GM12878 (cell line): ENCODE measurements at regions not wholly inside any gene's neighbourhood (a gene's known extent, or its start where the extent isn't known, plus 50 kb on each side); places are given as distances from the start of the nearest gene placed in this dataset.

ENCODE experiments used
- BCL3 ChIP-seq: IDR thresholded peaks from 2 replicates; pipeline ENCODE4 v1.6.1; 2011; ENCODE audit warnings: borderline replicate concordance, low read depth, mild to moderate bottlenecking, moderate library complexity, low read length; ENCODE audit not compliant: insufficient read depth, poor library complexity, severe bottlenecking
- CTCF ChIP-seq, 3 experiments: IDR thresholded peaks in 2 of 3; conservative IDR thresholded peaks in 1 of 3; 2 replicates each; pipeline ENCODE4 v1.5.1; 2011; ENCODE audit warnings: low read depth in 3 of 3, low read length in 3 of 3, mild to moderate bottlenecking in 3 of 3, control low read depth in 2 of 3, moderate library complexity in 2 of 3, inconsistent platforms in 1 of 3, mixed read lengths in 1 of 3; ENCODE audit not compliant: control insufficient read depth in 2 of 3, insufficient read depth in 1 of 3; ENCODE audit errors: extremely low read depth in 1 of 3
- IKZF1 ChIP-seq: fragments of 450-650 bp; conservative IDR thresholded peaks from 2 replicates; pipeline ENCODE4 v1.6.1; 2017; ENCODE audit warnings: antibody characterized with exemption, mild to moderate bottlenecking
- PBX3 ChIP-seq: IDR thresholded peaks from 2 replicates; pipeline ENCODE4 v1.6.1; 2011; ENCODE audit warnings: mild to moderate bottlenecking, low read depth, low read length, moderate library complexity; ENCODE audit not compliant: insufficient replicate concordance
- POLR2A ChIP-seq: IDR thresholded peaks from 2 replicates; pipeline ENCODE4 v1.6.1; 2011; ENCODE audit warnings: low read depth, mild to moderate bottlenecking, low read length
- POLR2AphosphoS5 ChIP-seq: IDR thresholded peaks from 2 replicates; pipeline ENCODE4 v1.6.1; 2011; ENCODE audit warnings: mild to moderate bottlenecking, low read length, inconsistent platforms
- RB1 ChIP-seq: fragments of 450-650 bp; formaldehyde crosslinking; IDR thresholded peaks from 2 replicates; pipeline ENCODE4 v1.6.1; 2017; ENCODE audit warnings: mild to moderate bottlenecking, borderline replicate concordance
- SIX5 ChIP-seq: IDR thresholded peaks from 2 replicates; pipeline ENCODE4 v1.6.1; 2011; ENCODE audit warnings: mild to moderate bottlenecking, low read depth, low read length, moderate library complexity; ENCODE audit not compliant: severe bottlenecking
- SUZ12 ChIP-seq: fragments of 200-600 bp; sonication (generic); IDR thresholded peaks from one replicate; pipeline ENCODE4 v1.6.1; 2018; ENCODE audit warnings: antibody characterized with exemption, mild to moderate bottlenecking; ENCODE audit not compliant: unreplicated experiment
- TAF1 ChIP-seq: IDR thresholded peaks from 2 replicates; pipeline ENCODE4 v1.6.1; 2011; ENCODE audit warnings: mild to moderate bottlenecking, low read depth, low read length, borderline replicate concordance
- YBX1 ChIP-seq: fragments of 450-650 bp; IDR thresholded peaks from 2 replicates; pipeline ENCODE4 v1.6.1; 2016; ENCODE audit warnings: antibody characterized with exemption

- TF ChIP-seq POLR2AphosphoS5 (no peak), PBX3 (no peak), IKZF1 (no peak), POLR2A (no peak), BCL3 (no peak), TAF1 (no peak), YBX1 (no peak), CTCF (IDR thresholded peaks at IDR 0.05 in 2 of 3, conservative IDR thresholded peaks at IDR 0.05 in 1 of 3; ENCODE audit: control insufficient read depth in 2 of 3, extremely low read depth in 1 of 3, insufficient read depth in 1 of 3, low read depth in 3 of 3, low read length in 3 of 3) (no peak), SUZ12 (no peak), RB1 (no peak), SIX5 (no peak)
Observed at GRCh38 chr12:118750666-118751065, 230.7 kb upstream of the SRRM4 start.
